Head of caudate nucleus (tissue), 42 donors: ENCODE measurements at regions not wholly inside any gene's neighbourhood (a gene's known extent, or its start where the extent isn't known, plus 50 kb on each side); places are given as distances from the start of the nearest gene placed in this dataset.

Experiments used
- DNase-seq, 42 donors: peaks; one replicate each; pipeline versions ENCODE4 v3.0.0 to v3.0.0-alpha.2; 2020 to 2021; ENCODE audit warnings: mixed read lengths in 7 of 42
- intact Hi-C: fragments of 100-400 bp; cut with DNase I; formaldehyde crosslinking; loops from one replicate; pipeline ENCODE4 v1.15.0; 2022

GRCh38 chr1:194338241-194338948 is 1152.0 kb upstream of the B3GALT2 start:
- intact Hi-C loops, result no loop called here
- no peak for DNase-seq

- no peak for DNase-seq
- intact Hi-C loops, result no loop called here
These were observed 1146.8 kb upstream of the B3GALT2 start for GRCh38 chr1:194333240-194333639.

- intact Hi-C loops, result no loop called here
- no peak for DNase-seq
These were observed 1145.3 kb upstream of the B3GALT2 start for GRCh38 chr1:194331758-194332157.

GRCh38 chr1:194322751-194323150 is 1136.3 kb upstream of the B3GALT2 start:
- intact Hi-C loops, result no loop called here
- no peak for DNase-seq

- no peak for DNase-seq
- intact Hi-C loops, result no loop called here
These were observed 1132.4 kb upstream of the B3GALT2 start for GRCh38 chr1:194318790-194319280.

GRCh38 chr1:194309697-194310096 is 1123.3 kb upstream of the B3GALT2 start:
- intact Hi-C loops, result no loop called here
- no peak for DNase-seq

- DNase-seq, result no peak
- intact Hi-C loops, result no loop called here
These were observed 1122.9 kb upstream of the B3GALT2 start for GRCh38 chr1:194309269-194309668.

- intact Hi-C loops, result no loop called here
- no peak for DNase-seq
These were observed 1114.4 kb upstream of the B3GALT2 start for GRCh38 chr1:194300776-194301175.

- intact Hi-C loops, result no loop called here
- DNase-seq, result no peak
These were observed 1113.9 kb upstream of the B3GALT2 start for GRCh38 chr1:194300340-194300739.

GRCh38 chr1:194298007-194298598 is 1111.7 kb upstream of the B3GALT2 start:
- intact Hi-C loops, result no loop called here
- DNase-seq, result no peak

GRCh38 chr1:194297094-194297493 is 1110.7 kb upstream of the B3GALT2 start:
- intact Hi-C loops, result no loop called here

GRCh38 chr1:194296201-194296600 is 1109.8 kb upstream of the B3GALT2 start:
- intact Hi-C loops, result no loop called here
- DNase-seq, result no peak

More at GRCh38 chr1:194297094-194297493, 1110.7 kb upstream of the B3GALT2 start:
- no peak for DNase-seq

- no peak for DNase-seq
- intact Hi-C loops, result no loop called here
These were observed 1109.3 kb upstream of the B3GALT2 start for GRCh38 chr1:194295685-194296084.

GRCh38 chr1:194293851-194294405 is 1107.5 kb upstream of the B3GALT2 start:
- no peak for DNase-seq
- intact Hi-C loops, result no loop called here

GRCh38 chr1:194292966-194293365 is 1106.6 kb upstream of the B3GALT2 start:
- no peak for DNase-seq
- intact Hi-C loops, result no loop called here

- no peak for DNase-seq
- intact Hi-C loops, result no loop called here
These were observed 1103.3 kb upstream of the B3GALT2 start for GRCh38 chr1:194289569-194290266.

- intact Hi-C loops, result no loop called here
These were observed 1101.8 kb upstream of the B3GALT2 start for GRCh38 chr1:194288238-194288637.

GRCh38 chr1:194281376-194281775 is 1095.0 kb upstream of the B3GALT2 start:
- DNase-seq, result no peak
- intact Hi-C loops, result no loop called here

More at GRCh38 chr1:194288238-194288637, 1101.8 kb upstream of the B3GALT2 start:
- DNase-seq, result no peak

- DNase-seq, result no peak
- intact Hi-C loops, result no loop called here
These were observed 1094.0 kb upstream of the B3GALT2 start for GRCh38 chr1:194280463-194280862.

GRCh38 chr1:194279975-194280374 is 1093.6 kb upstream of the B3GALT2 start:
- intact Hi-C loops, result no loop called here
- no peak for DNase-seq
